ENCODE measurements at regions not wholly inside any gene's neighbourhood (a gene's known extent, or its start where the extent isn't known, plus 50 kb on each side); places are given as distances from the start of the nearest gene placed in this dataset.
A peak's percentile ranks its signal among the peaks of the same experiment; 100 is the strongest.
"Not testable (repeated sequence)": the region's sequence is repeated elsewhere in the genome, so short reads cannot be mapped to it uniquely, and the experiment has no call there.

- no peak for DNase-seq
Observed at GRCh38 chr16:14002416-14002990, 68.6 kb upstream of the MRTFB start.

DNA sequence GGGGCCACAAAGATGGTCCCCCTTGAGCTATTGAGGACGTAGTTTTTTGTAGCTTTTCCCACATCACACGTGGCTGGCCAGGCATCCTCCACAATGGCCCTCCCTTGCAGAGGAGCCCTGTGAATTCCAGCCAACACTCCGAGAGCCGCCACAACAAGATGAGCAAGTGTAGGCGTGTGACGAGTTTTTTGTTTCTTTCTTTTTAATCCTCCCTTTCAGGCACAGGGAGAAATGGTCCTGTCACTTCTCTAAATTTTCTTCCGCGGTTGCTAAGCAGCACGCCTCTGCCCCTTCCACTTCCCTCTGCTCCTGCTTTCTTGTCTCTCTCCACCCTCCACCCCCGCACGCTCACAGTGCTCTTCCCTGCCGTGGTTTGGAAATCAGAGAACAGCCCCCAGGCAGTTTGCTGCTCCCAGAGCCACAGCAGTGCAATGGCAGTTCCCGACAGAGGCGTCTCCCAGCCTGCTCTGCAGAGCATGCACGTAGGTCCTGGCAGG, 68.0 kb upstream of the MRTFB start:
- no peak for DNase-seq

DNA sequence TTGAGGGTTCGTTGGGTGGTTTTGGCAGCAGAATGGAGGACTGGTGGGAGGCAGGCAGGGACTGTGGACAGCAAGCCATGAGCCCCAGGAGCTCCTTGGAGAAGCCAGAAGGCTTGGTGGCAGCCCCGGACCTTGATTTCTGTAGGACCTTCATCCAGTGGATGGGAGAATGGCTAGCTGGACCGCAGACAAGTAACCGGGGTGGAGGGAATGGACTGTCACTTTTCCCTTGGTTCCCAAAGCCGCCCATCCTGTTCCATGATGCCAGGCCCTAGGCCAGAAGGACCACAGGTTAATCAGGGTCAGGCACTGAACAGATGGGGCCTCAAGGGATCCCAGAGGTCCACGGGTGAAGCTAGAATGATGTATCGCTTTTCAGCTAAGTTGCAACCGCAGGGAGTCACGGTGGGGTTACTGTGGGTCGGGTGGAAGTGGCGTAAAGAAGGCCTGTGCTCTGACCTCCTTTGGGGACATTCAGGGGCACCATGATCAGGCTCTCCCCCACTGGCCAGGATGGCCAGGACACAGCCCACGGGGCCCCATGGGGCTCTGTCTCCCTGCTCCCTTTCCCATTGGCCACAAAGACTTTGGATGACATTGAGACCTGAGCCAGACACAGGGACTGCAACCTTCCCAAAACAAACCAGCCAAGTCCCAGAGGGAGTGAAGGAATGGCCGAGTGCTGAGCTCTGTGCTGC, 66.9 kb upstream of the MRTFB start:
- no peak for DNase-seq

DNA sequence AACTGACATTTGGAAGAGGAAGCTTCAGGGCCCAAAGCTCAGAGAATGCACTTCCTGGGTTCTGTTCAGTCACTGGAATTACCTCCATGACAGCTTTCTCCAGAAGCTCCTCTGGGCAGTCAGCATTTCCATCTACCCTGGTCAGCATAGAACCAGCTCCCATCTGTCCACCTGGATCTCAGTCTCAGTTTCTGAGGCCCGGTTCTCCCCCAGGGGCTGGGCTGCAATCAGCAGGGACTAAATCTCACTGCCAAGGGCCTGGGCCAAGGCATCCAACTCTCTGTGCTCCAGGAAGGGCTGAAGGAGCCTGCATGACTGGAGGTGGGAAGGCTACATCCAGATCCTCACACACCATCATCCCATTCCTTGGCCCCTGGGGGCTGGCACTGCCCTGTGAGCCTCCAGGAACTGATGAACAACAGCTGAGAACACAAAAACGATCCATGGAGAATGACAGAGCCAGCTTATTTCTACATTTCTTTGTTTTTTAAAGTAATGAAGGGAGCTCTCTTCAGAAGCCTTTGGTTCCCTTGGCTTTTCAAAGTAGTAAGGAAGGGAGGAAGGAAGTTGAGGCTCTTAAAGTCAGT, 66.3 kb upstream of the MRTFB start:
- no peak for DNase-seq

GRCh38 chr16:14005335-14005734, 65.8 kb upstream of the MRTFB start:
- DNase-seq, result no peak

DNA sequence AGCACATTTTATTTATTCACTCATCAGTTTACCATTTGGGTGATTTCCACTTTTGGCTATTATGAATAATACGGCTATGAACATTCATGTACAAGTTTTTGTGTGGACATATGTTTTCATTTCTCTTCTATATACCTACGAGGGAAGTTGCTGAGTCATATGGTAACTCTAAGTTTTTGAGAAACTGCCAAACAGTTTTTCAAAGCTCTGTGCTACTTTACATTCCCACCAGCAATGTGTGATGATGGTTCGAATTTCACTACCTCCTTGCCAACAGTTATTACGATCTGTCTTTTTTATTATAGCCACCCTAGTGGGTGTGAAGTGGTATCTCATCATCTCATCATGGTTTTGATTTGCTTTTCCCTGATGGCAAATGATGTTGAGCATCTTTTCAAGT, 63.7 kb upstream of the MRTFB start:
- no peak for DNase-seq

DNA sequence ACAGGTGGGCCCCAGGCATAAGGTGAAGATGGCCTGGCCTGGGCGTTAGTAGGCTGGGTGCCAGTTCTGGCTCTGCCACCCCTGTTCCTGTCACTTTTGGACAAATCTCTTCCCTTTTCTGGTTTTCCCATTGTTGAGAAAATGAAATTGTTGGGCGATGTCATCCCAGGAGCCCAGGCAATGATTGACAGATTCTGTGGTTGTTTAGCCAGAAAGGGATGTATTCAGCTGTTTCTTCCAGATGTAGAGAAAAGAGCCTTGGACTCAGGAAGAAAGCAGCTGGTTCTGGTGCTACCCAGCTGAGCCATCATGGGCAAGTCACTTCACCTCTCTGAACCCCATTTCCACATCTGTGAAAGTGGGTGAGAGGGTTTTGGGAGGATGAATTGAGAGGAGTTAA, 60.1 kb upstream of the MRTFB start:
- DNase-seq, result no peak

GRCh38 chr16:14011846-14012245, 59.3 kb upstream of the MRTFB start:
- DNase-seq, result no peak

DNA sequence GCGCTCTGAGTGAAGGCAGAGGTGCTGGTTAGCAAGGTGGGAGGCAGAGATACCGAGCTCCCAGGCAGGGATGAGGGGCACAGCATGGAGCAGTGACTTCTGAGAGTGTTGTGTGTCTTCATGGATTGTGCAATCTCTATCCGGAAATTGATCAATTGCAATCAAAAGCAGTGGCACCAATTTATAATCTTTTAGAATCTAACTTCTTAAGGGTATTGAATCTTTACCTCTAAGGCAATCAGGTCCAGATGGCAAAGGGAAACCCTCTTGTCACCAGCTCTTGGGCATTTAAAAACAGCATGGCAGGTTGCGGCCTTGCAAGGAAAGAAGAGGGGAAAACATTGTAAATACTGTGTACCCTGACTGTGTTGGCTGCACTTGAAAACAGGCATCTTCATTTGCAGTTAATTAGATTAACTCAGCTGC, 58.0 kb upstream of the MRTFB start:
- no peak for DNase-seq

DNA sequence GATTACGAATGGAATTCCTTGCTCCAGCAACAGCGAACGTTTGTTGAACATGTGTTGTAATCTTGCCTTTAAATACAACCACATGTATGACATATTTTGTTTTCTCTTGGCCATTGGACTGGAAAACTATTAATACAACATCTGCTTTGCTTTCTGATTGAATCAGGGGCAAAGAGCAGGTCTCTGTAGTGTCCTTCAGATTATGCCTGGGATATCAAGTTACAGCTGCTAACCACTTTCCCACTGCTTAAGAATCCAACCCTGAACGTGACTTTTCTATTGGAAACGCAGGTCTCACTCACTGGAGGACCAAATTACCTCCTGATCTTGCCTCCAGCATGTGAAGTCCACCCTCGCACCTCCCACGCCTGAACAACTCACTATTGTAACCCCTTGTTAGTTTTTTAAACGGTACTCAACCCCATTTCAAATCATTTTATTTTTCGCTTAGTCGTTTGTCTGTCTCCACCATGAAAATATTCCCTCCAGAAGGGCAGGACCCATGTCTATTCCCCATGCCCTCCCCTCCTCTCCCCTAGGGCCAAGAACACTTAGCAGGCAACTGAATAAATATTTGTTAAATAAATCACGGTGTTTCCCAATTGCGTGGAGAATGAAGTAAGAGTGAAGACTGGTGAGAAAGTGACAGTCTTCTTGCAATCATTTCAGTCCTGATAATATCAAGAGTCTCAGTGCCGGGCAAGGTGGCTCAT, 57.4 kb upstream of the MRTFB start:
- peak; percentile 73 for DNase-seq

DNA sequence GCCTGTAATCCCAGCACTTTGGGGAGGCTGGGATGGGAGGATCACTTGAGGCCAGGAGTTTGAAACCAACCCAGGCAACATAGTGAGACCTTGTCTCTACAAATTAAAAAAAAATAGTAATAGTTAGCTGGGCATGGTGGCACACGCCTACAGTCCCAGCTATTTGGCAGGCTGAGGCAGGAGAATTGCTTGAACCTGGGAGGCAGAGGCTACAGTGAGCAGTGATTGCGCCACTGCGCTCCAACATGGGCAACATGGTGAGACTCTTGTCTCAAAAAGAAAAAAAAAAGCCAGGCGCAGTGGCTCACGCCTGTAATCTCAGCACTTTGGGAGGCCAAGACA, 56.9 kb upstream of the MRTFB start:
- no peak for DNase-seq

GRCh38 chr16:14015033-14015432, 56.1 kb upstream of the MRTFB start:
- no peak for DNase-seq

DNA sequence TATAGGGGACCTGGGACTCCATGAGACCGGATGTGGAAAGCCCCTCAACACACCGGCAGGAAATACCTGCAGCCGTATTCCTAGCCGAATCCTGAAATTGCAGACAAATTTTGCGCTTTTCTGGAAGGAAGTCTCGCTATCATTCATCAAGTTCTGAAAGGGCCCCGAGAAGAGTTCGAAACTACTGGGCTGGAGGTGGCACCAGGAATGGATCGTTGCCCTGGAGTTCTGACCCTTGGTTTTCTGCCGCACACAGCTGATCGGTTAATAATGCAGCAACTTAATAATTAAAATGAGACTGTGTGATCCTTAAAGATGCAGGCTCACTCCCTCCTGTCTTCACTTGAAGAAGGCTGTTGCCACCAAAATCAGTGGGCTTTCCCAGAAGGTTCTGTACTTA, 55.7 kb upstream of the MRTFB start:
- DNase-seq, result no peak

- DNase-seq, result no peak
Observed at GRCh38 chr16:14015948-14016347, 55.2 kb upstream of the MRTFB start.

DNA sequence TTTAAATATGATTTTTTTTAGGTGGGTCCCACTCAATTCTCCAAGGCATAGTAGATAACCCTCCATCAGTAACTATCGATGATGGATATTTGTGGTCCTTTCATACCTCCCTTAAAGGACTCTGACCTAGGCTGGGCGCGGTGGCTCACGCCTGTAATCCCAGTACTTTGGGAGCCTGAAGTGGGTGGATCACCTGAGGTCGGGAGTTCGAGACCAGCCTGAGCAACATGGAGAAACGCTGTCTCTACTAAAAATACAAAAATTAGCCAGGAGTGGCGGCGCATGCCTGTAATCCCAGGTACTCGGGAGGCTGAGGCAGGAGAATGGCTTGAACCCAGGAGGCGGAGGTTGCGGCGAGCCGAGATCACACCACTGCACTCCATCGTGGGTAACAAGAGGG, 54.8 kb upstream of the MRTFB start:
- not testable (repeated sequence) for DNase-seq

DNA sequence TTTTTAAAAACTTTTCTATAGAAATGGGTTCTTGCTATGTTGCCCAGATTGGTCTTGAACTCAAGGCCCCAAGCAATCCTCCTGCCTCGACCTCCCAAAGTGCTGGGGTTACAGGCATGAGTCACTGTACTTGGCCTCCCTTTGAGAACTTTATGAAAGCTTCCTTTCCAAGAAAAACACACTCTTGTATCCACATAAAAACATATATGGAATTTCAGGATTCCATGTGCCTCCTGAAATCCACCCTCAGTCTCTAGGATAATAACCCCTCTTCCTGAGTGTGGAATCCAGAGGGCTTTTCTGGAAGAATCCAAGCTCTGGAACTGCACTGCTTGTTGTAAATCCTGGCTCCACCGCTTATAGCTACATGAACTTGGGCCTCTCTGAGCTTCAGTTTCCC, 53.2 kb upstream of the MRTFB start:
- no peak for DNase-seq

DNA sequence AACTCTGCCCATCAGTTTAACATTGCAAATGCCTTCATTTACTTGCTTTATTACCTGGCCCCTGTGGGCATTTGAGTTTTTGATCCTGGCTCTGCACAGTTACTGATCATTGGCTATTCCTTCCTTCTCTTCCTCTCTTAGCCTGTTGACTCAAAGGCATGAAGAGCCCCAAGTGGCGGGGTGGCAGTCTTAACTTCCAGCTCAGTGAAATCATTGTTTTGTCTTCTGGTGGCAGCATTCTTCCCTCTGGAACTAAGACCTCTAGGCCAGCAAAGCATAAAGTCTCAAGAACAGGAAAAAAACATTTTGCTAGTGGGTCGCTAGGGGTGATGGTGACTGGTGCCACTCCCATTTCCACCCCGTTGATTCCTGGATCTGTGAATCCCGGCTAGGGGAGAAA, 52.3 kb upstream of the MRTFB start:
- DNase-seq, result no peak

- peak; percentile 83 for DNase-seq
Observed at GRCh38 chr16:14020141-14020540, 51.0 kb upstream of the MRTFB start.
